GM18907 (cell line): ENCODE measurements at regions not wholly inside any gene's neighbourhood (a gene's known extent, or its start where the extent isn't known, plus 50 kb on each side); places are given as distances from the start of the nearest gene placed in this dataset.
"Not testable (repeated sequence)": the region's sequence is repeated elsewhere in the genome, so short reads cannot be mapped to it uniquely, and the experiment has no call there.

Experiments
- ATAC-seq: cut with Tn5 transposase; IDR thresholded peaks from one replicate; pipeline ENCODE4 v1.9.1; 2021; ENCODE audit warnings: mild to moderate bottlenecking, moderate library complexity; ENCODE audit not compliant: unreplicated experiment

DNA sequence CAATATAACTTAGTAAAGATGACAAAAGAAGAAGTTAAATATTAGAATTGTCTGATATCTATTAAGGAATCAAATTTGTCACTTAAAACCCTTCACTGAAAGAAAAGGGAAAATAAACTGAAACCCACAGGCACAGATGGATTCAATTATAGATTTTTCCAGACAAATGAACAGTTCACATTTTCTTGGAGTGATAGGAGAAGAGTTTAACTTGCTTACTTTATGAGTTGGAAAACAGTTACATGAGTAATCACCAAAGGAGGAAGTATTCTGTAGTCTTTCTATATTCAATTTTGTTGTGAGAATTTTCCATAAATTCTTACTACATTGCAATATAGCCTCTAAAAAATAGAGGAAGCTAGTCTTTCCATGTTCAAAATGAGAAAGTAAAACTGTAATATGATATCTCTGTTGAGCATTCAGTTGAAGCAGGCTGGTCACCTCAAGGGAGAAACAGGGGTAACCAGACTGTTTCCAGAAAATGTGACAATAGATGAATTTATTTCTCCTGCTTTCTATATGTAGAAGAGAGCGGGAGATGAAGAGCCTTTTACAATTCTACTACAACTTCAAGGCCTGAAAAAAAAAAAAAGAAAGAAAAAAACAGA is 330.3 kb upstream of the EPHA5 start:
- ATAC-seq, result no peak

DNA sequence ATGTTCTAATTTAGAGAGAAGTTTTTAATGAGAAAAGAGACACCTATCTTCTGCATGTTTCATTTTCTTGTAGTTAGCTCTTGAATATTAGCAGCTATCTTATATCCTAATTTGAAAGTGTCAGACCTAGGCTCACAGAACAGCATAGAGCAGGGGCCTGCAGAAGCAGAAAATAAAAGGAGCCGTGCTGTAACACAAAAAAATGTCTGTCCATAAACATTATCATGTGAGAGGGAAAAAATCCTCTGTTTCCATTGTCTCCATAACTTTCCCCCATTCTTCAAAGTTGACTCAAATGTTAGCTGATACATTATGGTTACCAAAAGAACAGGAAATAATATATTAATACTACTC is 329.2 kb upstream of the EPHA5 start:
- no peak for ATAC-seq

DNA sequence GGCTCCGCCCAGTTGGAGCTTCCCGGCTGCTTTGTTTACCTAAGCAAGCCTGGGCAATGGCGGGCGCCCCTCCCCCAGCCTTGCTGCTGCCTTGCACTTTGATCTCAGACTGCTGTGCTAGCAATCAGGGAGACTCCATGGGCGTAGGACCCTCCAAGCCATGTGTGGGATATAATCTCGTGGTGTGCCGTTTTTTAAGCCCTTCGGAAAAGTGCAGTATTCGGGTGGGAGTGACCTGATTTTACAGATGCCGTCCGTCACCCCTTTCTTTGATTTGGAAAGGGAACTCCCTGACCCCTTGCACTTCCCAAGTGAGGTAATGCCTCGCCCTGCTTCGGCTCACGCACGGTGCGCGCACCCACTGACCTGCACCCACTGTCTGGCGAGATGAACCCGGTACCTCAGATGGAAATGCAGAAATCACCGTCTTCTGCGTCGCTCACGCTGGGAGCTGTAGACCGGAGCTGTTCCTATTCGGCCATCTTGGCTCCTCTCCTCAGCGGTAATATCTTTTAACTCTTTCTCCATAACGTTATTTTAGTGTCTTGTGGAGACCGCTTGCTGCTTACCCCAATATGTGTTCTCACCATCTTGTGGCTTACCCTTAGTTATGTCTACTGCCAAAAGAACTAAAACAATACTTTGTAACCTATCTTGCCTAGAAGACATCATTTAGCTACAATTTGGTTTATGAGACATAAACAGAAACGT is 328.7 kb upstream of the EPHA5 start:
- not testable (repeated sequence) for ATAC-seq

DNA sequence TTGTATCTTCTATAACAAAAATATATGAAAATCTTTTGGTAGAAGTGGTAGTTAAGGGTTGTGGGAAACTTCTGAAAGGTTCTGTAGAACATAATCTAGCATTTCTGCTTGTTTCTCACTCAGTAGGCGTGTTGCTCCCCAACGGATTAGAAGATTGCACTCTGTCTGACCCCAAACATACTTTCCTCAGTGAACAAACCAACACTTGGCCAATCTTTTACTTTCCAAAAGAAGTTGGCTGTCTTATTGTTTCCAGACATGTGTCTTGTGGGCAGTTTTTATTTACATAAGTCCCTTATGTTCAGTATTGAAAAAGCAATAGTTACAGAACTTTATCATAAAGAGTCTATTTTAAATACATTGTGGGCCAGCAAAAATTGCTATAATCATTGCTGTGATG is 312.8 kb upstream of the EPHA5 start:
- no peak for ATAC-seq

DNA sequence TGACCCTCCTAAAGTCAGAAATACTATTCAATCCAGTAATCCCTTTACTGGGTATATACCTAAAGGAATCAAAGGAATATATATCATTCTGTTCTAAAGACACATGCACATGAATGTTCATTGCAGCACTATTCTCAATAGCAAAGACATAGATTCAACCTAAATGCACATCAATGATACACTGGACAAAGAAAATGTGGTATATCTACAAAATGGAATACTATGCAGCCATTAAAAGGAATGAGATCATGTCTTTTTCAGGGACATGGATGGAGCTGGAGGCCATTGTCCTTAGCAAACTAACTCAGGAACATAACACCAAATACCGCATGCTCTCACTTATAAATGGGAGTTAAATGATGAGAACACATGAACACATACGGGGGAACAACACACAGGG is 306.0 kb upstream of the EPHA5 start:
- ATAC-seq, result no peak

DNA sequence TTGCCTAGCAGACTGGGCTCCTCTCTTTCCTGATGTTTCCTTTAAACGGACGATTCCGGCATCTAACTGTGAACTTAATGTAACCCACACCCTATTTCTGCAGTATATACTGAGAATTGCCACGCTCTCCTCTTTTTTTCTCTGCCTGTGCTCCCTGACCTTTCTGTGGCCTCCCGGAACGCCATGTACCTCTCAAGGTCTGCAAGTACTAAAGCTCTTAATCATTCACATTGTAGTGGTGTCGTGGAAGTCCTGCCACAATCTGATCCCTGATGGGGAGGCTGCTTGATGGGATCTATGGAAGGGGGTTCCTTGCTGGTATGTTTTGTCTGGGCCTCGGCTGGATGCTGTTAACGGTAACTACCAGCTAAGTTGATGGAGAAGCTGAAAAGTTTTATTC is 302.9 kb upstream of the EPHA5 start:
- no peak for ATAC-seq

DNA sequence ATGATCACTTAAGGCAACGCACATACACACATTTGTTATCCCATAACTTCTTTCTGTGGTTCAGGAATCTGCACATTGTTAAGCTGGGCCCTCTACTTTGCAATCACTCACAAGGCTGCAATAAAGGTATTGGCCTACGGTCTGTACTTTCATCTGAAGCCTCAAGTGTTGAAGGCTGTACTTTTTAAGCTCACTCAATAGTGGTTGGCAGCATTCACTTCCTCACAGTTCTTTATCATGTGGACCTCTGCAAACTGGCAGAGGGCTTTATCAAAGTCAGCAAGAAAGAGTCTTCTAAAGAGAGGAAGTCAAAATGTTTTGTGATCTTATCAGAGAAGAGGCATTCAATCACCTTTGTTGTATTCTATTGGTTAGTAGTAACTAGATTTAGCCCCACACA is 301.4 kb upstream of the EPHA5 start:
- ATAC-seq, result no peak

DNA sequence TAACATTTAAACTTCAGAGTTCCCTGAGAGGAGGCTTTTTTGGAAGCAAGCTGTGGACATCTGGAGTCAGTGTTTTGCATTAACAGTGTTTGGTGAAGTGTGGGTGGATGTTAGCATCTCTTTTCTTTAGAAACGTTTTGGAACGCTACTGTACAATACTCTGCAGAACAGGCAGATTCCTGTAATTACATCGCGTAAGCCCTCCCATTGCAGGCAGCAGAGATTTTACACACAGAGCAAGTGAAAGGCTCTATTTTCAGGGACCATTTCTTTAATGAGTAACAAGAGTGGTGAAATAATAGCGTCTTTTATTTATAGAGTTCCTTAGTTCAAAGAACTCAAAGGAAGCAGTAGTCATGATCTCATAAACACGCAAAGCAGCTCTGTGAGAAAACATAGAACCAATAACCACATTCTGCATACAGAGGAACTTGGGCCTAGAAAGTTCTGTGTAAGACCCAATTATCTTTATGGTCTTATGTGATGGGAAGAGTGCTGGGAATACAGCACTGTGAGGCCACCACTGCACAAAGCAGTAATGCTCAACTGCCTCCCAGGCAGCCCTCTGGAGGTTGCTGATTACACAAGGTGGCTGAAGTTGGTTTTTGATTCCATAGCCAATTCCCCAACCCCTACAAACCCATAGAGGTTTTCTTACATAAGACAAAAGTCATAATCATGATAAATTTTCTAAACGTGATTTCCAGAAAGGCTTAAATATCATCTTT is 298.7 kb upstream of the EPHA5 start:
- ATAC-seq, result no peak

DNA sequence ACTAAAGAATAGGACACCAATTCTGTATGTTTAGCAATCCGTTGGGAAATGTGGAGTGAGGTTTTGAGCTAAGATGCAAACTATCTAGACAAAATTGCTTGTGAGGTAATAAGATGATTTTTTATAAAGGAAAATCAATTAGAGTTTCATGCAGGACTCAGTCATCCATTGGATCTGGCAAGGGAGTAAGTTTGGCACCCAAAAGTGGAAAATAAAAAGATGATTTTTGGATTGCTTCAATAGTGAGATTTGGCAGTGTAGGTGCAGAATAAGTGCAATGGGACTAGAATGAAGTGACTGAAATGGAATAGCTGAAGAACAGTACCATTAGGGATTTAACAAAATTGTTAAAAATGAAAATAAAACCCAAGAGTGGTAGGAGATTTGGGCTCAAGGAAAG is 290.5 kb upstream of the EPHA5 start:
- ATAC-seq, result no peak

DNA sequence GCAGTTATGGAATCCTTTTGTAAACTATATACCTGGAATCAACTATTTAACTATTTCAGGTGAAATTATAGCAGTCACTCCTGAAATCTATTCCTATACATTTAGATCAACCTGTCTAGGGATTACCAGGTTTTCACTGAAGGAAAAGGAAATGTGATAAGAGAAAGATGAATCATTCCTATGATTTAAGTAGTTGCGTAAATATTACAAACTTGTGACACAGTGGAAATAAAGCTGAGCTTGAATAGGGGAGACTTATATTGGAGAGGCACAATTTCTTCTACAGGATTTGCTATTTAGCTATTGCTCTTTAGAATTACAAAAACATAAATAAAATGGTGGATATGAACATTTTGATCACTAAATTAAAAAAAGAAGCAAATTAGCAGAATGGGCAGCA is 284.1 kb upstream of the EPHA5 start:
- ATAC-seq, result no peak

DNA sequence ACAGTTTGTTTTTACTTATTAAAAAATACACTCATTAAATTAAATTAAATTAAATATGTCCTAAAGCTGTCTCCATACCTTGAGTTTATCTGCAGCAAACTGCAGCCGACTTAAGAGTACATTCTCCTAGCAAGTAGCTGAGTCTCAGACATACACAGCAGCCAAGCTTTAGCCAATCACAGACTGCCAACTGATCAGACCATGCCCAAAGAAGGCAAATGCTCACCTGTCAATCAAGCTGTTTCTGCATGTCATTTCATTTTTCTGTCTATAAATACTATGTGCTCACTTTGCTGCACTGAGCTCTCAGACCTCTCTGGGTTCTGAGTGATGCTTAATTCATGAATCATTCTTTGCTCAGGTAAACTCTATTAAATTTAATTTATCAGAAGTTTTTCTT is 280.9 kb upstream of the EPHA5 start:
- no peak for ATAC-seq

DNA sequence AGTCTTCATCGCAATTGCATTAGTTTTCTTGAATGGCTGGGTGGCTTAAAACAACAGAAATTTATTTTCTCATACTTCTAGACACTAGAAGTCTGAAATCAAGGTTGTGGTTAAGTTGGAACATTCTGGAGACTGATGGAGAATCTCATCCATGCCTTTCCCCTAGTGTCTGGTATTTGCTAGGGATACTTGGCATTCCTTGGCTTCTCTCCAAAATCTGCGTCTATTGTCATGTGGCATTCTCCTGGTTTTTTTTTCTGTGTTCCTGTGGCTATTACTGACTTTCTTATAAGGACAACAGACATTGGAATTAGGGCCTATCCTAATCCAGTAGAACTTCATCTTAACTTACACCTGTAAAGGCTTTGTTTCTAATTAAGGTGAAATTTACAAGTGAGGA is 272.8 kb upstream of the EPHA5 start:
- ATAC-seq, result no peak

DNA sequence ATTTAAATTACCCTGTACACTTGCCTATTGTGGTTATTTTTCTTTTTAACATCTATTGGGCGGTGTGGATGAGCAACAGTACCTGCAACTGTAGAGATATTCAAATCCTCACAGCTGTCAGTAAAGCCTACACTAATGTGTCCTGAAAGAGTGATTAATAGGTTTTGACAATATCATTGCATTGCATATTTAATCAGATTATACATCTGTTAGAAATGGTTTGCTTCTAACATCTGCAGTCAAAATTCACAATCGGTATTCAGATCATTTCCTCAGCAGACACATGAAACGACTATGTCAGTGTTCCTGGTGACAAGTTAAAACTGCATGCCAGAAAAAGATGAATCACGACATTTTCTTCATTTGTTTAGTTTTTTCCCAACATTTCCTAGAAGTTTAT is 254.6 kb upstream of the EPHA5 start:
- no peak for ATAC-seq

DNA sequence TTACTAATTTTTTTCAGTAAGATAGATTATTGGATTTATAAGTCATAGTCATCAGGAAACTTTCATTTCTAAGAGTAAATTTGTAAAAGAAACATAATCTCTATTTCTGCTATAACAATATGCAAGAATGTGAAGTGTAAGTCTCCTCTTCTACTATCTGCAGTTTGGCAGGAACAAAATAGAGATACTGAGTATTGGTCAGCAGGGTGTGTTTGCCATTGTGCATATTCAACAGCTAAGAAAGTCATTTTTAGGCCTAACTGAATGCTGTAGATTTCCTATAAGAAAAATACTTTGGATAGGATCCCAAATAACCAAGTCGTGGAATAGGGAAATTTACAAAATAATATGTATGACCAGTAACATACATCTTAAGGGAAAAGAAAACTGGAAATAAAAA is 253.3 kb upstream of the EPHA5 start:
- ATAC-seq, result no peak

DNA sequence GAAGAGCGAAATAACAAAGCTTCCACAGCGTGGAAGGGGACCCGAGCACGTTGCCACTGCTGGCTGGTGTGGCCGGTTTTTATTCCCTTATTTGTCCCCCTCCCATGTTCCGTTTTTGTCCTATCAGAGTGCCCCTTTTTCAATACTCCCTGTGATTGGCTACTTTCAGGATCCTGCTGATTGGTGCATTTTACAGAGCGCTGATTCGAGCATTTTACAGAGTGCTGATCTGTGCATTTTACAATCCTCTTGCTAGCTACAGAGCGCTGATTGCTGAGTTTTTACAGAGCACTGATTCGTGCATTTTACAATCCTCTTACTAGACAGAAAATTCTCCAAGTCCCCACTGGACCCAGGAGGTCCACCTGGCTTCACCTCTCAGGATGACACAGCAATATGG is 250.9 kb upstream of the EPHA5 start:
- no peak for ATAC-seq

DNA sequence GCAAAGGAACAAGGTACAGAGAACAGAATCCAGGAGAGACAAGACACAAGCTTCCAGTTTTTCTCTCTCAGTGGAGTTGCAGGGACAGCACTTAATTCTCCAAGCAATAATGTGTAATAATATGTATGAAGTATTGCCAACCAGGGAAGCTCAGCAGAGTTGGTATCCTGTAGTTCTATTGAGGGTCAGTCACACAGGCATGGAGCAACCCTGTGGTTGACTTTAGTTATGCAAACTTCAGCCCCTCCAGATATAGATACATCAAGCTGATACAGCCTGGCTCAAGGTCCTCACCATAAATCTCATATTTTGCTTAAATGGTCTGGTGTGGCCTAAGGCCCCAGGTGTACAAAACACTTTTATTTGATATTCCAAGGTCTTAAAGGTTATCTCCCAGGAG is 248.6 kb upstream of the EPHA5 start:
- no peak for ATAC-seq

DNA sequence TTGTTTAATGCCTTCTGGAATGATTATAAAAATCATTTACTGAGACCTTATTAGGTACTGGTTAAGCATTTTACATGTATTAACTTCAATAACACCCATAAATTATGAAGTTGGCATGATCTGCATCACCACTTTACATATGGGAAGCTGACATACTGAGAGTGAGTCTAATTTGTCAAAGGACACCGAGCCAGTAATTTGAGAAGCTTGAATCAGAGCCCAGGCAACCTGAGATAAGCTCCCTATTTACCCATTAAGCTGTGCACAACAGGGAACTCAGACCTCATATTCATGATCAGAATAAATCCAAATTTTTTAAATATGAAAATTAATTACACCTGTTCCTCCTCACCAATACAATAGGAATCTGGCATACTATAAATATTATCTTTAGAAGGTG is 247.9 kb upstream of the EPHA5 start:
- ATAC-seq, result no peak

DNA sequence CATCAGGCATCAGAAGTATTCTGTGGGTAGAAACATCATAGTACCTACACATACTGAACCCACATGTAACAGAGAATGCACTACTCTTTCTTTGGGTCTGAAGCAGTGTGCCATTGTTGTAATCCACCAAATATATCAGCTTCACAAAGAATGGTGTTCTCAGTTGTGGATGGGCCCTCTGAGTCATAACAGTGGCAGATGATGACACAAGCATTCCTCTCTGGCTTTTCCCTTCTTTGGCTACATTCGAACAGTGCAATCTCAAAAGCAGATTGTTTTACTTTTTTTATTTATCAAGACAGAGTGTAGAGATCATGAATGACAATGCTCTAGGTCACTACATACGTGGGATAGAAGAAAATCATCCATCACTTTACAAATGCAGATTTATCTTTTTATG is 247.2 kb upstream of the EPHA5 start:
- ATAC-seq, result no peak

DNA sequence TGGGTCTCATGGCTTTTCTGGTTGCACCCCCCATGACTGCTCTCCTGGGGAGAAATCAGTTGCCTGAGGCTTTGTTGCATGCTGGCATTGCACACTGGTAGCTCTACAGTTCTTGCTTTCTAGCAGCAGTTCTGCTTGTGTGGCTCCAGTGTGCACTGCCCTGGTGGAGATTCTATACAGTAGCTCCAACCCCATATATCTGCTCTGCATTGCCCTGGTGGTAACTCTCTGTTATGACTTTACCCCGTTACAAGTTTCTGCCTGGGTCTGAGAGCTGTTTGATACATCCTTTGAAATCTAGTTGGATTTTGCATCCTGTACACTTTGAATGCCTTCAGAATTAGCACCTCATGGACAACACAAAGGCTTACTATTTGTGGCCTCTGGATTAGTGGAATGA is 241.4 kb upstream of the EPHA5 start:
- ATAC-seq, result no peak

DNA sequence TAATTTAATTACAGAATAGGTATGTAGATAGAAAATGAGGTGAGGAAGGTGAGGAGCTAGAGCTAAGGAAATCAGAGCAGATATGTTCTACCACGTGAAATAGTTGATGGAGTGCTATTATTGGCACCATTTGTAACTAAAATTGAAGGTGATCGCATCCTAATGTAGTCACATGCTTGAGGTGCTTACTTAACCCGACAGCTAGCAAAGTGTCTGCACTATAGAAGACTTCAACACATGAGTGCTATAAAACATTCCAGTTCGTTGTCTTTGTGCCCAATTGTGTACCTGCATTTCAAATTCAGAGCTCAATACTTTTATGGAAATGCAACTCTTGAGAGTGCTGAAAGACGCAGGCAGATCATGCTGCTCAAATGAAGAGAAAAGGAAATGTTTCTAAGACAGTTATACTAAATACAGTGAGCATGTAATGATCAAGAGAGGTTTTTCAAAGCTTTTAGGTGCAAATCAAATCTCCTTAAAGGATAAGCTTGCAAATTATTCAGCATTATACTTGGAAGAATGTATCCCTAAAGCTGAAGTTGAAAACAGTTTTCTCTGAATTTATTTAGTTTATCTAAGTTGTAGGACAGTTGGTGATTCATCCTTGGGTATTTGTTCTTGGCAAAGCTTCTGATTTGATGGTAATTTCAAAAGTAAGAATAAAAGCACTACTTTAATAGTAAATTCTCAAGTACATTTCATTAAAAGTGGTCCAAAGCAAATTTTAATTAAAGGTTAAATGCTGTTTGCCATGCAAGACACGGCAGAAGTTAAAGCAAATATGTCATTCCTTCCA is 223.9 kb upstream of the EPHA5 start:
- ATAC-seq, result no peak

DNA sequence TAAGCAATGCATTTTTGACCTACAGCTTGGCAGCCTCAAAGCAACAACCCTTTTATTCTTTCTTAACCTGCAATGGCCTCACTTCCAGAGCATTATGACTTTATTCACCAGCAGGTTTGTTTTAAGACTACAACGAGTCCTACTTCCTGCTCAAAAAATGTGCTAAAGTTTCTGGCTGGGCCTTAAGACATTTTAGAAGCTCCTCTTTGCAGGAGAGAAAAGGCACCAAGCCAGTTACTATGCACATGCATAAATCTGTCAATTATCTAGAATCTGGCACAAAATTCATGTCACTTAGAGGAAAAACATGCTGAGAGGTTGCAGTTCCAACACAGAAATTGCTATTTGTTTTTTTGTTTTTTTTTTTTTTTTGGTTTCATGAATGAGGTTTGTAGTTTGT is 223.0 kb upstream of the EPHA5 start:
- ATAC-seq, result no peak

DNA sequence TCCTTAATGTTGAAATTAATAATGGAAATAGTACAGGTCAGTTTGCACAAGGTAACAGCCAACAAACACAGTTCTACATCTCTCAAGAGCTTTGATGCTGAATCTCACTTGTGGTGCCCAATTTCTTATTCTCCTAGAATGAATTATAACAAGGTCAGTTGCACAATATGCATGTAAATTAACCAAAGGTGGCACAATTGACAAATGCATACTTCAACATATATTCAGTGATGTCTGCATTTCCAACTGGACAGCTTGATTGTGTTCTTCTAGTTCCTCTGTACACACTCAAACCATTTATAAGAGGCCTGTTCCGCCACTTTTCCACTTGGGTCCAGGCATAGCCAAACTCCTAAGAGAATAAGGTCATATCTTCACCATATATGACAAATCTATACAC is 210.3 kb upstream of the EPHA5 start:
- no peak for ATAC-seq
